Adrenal gland (tissue), 5 donors: ENCODE measurements at regions not wholly inside any gene's neighbourhood (a gene's known extent, or its start where the extent isn't known, plus 50 kb on each side); places are given as distances from the start of the nearest gene placed in this dataset.

Experiments
- POLR2A ChIP-seq, 2 donors: fragments of 450-650 bp; IDR thresholded peaks; one replicate each; pipeline ENCODE4 v1.6.1; 2017; ENCODE audit warnings: antibody characterized with exemption in 2 of 2, mild to moderate bottlenecking in 2 of 2, moderate library complexity in 1 of 2
- TF ChIP-seq, protein P1 (sequence below), 6 experiments: fragments of 450-650 bp in 4 of 6; fragments of 200-600 bp in 2 of 6; sonication (generic) in 1 of 6; IDR thresholded peaks; 1 replicate in 5 of 6; 2 replicates in 1 of 6; pipeline versions ENCODE4 v1.5.1 to v1.8.0; 2016 to 2021; ENCODE audit warnings: antibody characterized with exemption in 6 of 6, mild to moderate bottlenecking in 2 of 6, moderate library complexity in 1 of 6
- donor health status: DM: no; HTN: no; CAD: no.

DNA sequence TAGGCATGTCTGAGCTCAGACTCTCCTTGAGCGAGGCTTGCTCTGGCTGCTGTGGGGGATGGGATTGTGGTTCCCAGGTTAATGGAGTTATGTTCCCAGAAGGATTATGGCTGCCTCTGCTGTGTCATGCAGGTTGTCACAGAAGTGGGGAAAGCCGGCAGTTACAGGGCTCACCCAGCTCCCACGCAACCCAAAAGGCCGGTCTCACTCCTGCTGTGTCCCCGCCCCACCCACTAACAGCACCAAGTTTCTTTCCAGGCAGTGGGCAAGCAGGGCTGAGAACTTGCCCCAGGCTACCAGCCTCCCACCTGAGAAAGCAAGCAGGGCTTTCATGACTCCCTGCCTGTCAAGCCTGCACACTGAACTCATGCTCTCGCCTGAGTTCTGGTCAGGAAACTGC, 750.5 kb downstream of the FRK start:
- no peak for TF ChIP-seq POLR2A (IDR thresholded peaks at IDR 0.05)
- TF ChIP-seq, protein P1, sequence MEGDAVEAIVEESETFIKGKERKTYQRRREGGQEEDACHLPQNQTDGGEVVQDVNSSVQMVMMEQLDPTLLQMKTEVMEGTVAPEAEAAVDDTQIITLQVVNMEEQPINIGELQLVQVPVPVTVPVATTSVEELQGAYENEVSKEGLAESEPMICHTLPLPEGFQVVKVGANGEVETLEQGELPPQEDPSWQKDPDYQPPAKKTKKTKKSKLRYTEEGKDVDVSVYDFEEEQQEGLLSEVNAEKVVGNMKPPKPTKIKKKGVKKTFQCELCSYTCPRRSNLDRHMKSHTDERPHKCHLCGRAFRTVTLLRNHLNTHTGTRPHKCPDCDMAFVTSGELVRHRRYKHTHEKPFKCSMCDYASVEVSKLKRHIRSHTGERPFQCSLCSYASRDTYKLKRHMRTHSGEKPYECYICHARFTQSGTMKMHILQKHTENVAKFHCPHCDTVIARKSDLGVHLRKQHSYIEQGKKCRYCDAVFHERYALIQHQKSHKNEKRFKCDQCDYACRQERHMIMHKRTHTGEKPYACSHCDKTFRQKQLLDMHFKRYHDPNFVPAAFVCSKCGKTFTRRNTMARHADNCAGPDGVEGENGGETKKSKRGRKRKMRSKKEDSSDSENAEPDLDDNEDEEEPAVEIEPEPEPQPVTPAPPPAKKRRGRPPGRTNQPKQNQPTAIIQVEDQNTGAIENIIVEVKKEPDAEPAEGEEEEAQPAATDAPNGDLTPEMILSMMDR (IDR thresholded peaks at IDR 0.05): no peak
